Panc1 (cell line): ENCODE measurements at regions not wholly inside any gene's neighbourhood (a gene's known extent, or its start where the extent isn't known, plus 50 kb on each side); places are given as distances from the start of the nearest gene placed in this dataset.

Experiments used
- ATAC-seq: fragments of 200-7000 bp; cut with Tn5 transposase; 2 replicates; pipeline ENCODE4 v1.9.1; 2020; ENCODE audit warnings: mild to moderate bottlenecking, moderate library complexity
- BruUV-seq: library from RNA; stranded (reverse); fragments of 400-500 nt; replicated peaks from 2 replicates; lab custom pipeline; 2021; lab: Mats Ljungman, UMichigan
- CTCF ChIA-PET: fragments of 300-600 bp; sonication (Branson Sonifier 250); formaldehyde crosslinking; loops from one replicate; lab custom pipeline; 2022; ENCODE audit warnings: antibody characterized with exemption; lab: Charles Lee
- POLR2A ChIA-PET: fragments of 300-600 bp; sonication (Branson Sonifier 250); formaldehyde crosslinking; loops from one replicate; lab custom pipeline; 2022; ENCODE audit warnings: antibody characterized with exemption; lab: Charles Lee
- DNase-seq: peaks from one replicate; pipeline ENCODE4 v3.0.0-alpha.2; 2010; ENCODE audit warnings: low read depth, low spot score
- H3K27ac ChIP-seq: 2 replicates; pipeline ENCODE4 v1.5.1; 2011; ENCODE audit warnings: mild to moderate bottlenecking, low read length, inconsistent platforms
- H3K27me3 ChIP-seq: fragments of 200-500 bp; sonication (Bioruptor generic); 2 replicates; pipeline ENCODE4 v1.6.0; 2014; ENCODE audit warnings: low read length, inconsistent platforms; ENCODE audit not compliant: control insufficient read depth, insufficient read depth
- H3K36me3 ChIP-seq: fragments of 200-500 bp; sonication (Bioruptor generic); 2 replicates; pipeline ENCODE4 v1.5.1; 2014; ENCODE audit warnings: inconsistent platforms, mild to moderate bottlenecking, low read length, moderate library complexity; ENCODE audit not compliant: control insufficient read depth, insufficient read depth
- H3K4me1 ChIP-seq: 2 replicates; pipeline ENCODE4 v1.5.1; 2011; ENCODE audit warnings: inconsistent platforms, mild to moderate bottlenecking, low read length, moderate library complexity; ENCODE audit not compliant: control insufficient read depth, insufficient read depth
- H3K4me3 ChIP-seq, 2 experiments: 2 replicates each; pipeline ENCODE4 v1.5.1; 2011 to 2012; ENCODE audit warnings: low read depth in 2 of 2, low read length in 2 of 2, mild to moderate bottlenecking in 2 of 2, inconsistent platforms in 1 of 2, moderate library complexity in 1 of 2
- H3K9me3 ChIP-seq: fragments of 200-500 bp; sonication (Bioruptor generic); 2 replicates; pipeline ENCODE4 v1.5.1; 2014; ENCODE audit warnings: low read depth, mild to moderate bottlenecking, inconsistent platforms, low read length, moderate library complexity; ENCODE audit not compliant: control insufficient read depth, insufficient read depth
- CTCF ChIP-seq: fragments of 450-650 bp; IDR thresholded peaks from 2 replicates; pipeline ENCODE4 v1.5.1; 2017; ENCODE audit warnings: mild to moderate bottlenecking
- POLR2AphosphoS5 ChIP-seq: IDR thresholded peaks from 2 replicates; pipeline ENCODE4 v1.6.1; 2012; ENCODE audit warnings: mild to moderate bottlenecking, low read depth, low read length, moderate library complexity
- SIN3A ChIP-seq: IDR thresholded peaks from 2 replicates; pipeline ENCODE4 v1.6.1; 2012; ENCODE audit warnings: low read depth, mild to moderate bottlenecking, low read length, moderate library complexity, borderline replicate concordance; ENCODE audit not compliant: insufficient read depth
- TCF7L2 ChIP-seq: IDR thresholded peaks from 2 replicates; pipeline ENCODE4 v1.6.1; 2011; ENCODE audit warnings: mild to moderate bottlenecking, low read depth, low read length, inconsistent platforms
- in situ Hi-C: cut with HindIII; loops from 2 replicates; pipeline ENCODE4 v1.10.0; 2016; ENCODE audit warnings: low sequenced_read_pairs, low pct_unique_long_range_greater_than_20kb
- intact Hi-C: fragments of 100-400 bp; cut with micrococcal nuclease; formaldehyde crosslinking; loops from one replicate; pipeline ENCODE4 v1.10.0; 2022; ENCODE audit not compliant: unreplicated experiment
- TF ChIP-seq, protein P1 (sequence below), 2 experiments: IDR thresholded peaks; 2 replicates each; pipeline ENCODE4 v1.6.1; 2011 to 2012; ENCODE audit warnings: low read depth in 2 of 2, control low read depth in 1 of 2, low read length in 1 of 2, mild to moderate bottlenecking in 1 of 2, moderate library complexity in 1 of 2; ENCODE audit not compliant: insufficient read depth in 1 of 2

DNA sequence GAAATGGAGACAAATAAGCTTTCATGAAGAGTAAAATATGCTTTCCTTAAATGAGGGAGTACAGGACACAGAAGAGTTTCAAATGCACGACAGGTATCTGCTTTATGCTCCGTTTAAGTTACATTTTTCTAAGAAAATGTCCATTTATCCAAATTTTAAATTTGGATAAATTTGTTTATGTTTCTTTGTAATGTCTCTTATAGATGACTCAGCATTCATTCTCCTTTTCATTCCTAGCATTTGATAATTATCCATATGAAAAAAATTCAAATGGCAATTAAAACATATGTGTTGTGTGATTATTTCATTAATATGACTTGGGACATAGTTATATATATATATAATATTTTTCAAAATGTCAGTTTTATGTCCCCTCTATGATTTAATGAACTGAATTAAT is 1449.3 kb downstream of the SLITRK1 start:
- intact Hi-C loops: no loop called here
- DNase-seq: no peak
- no peaks in the 10 kb centered on the region for H3K4me1 ChIP-seq
- no peak overlapping the region for H3K4me3 ChIP-seq
- H3K36me3 ChIP-seq: no peaks in the 10 kb centered on the region
- no peak for ATAC-seq
- POLR2A ChIA-PET: no interaction called here
- H3K27me3 ChIP-seq: no peaks in the 10 kb centered on the region
- CTCF ChIA-PET: no interaction called here
- in situ Hi-C loops: no loop called here
- no peak for TF ChIP-seq TCF7L2
- no peak for TF ChIP-seq CTCF
- no peak for TF ChIP-seq SIN3A
- TF ChIP-seq POLR2AphosphoS5: no peak
- TF ChIP-seq, protein P1, sequence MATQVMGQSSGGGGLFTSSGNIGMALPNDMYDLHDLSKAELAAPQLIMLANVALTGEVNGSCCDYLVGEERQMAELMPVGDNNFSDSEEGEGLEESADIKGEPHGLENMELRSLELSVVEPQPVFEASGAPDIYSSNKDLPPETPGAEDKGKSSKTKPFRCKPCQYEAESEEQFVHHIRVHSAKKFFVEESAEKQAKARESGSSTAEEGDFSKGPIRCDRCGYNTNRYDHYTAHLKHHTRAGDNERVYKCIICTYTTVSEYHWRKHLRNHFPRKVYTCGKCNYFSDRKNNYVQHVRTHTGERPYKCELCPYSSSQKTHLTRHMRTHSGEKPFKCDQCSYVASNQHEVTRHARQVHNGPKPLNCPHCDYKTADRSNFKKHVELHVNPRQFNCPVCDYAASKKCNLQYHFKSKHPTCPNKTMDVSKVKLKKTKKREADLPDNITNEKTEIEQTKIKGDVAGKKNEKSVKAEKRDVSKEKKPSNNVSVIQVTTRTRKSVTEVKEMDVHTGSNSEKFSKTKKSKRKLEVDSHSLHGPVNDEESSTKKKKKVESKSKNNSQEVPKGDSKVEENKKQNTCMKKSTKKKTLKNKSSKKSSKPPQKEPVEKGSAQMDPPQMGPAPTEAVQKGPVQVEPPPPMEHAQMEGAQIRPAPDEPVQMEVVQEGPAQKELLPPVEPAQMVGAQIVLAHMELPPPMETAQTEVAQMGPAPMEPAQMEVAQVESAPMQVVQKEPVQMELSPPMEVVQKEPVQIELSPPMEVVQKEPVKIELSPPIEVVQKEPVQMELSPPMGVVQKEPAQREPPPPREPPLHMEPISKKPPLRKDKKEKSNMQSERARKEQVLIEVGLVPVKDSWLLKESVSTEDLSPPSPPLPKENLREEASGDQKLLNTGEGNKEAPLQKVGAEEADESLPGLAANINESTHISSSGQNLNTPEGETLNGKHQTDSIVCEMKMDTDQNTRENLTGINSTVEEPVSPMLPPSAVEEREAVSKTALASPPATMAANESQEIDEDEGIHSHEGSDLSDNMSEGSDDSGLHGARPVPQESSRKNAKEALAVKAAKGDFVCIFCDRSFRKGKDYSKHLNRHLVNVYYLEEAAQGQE (IDR thresholded peaks at IDR 0.05; ENCODE audit: insufficient read depth in 1 of 2, low read depth in 2 of 2, low read length in 1 of 2): no peak
- BruUV-seq: no TSS peak
- no peak overlapping the region for H3K27ac ChIP-seq
- no peaks in the 10 kb centered on the region for H3K9me3 ChIP-seq

DNA sequence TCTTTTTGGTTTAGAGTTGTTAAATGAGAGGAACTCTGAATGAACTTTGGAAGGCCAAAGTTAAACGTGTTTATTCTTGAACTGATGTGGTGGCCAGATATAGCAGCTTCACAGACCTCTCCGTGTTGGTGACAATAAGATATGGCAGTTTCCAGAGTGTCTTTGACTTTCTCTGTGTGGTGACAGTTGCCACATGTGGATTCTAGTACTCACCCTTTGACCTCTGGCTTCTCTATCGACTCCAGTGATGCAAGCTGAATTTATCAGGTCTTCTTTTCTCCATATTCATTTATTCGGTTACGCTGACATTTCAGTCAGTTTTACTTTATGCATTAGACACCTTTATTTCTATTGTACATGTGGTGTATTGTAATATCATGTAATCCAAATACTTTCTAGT is 1469.5 kb downstream of the SLITRK1 start:
- ChIA-PET CTCF (no interaction called here), POLR2A (no interaction called here)
- no peaks in the 10 kb centered on the region for H3K36me3 ChIP-seq
- ATAC-seq: no peak
- no peak overlapping the region for H3K27ac ChIP-seq
- DNase-seq: no peak
- TF ChIP-seq CTCF (no peak), TCF7L2 (no peak), SIN3A (no peak), POLR2AphosphoS5 (no peak)
- TF ChIP-seq, protein P1 (IDR thresholded peaks at IDR 0.05; ENCODE audit: insufficient read depth in 1 of 2, low read depth in 2 of 2, low read length in 1 of 2): no peak
- no peaks in the 10 kb centered on the region for H3K9me3 ChIP-seq
- in situ Hi-C loops (no loop called here), intact Hi-C loops (no loop called here)
- no TSS peak for BruUV-seq
- no peaks in the 10 kb centered on the region for H3K27me3 ChIP-seq
- H3K4me3 ChIP-seq: no peak overlapping the region
- no peaks in the 10 kb centered on the region for H3K4me1 ChIP-seq
